ENCODE measurements at regions not wholly inside any gene's neighbourhood (a gene's known extent, or its start where the extent isn't known, plus 50 kb on each side); places are given as distances from the start of the nearest gene placed in this dataset.

- no peaks in the 10 kb centered on the region for H3K36me3 ChIP-seq (ENCODE audit: insufficient read depth, low read length)
- H3F3A ChIP-seq (ENCODE audit: insufficient read depth, low read length) = no peaks in the 10 kb centered on the region
- TF ChIP-seq EZH2 (IDR thresholded peaks at IDR 0.05; ENCODE audit: borderline replicate concordance, low read length) (no peak), CTCF (IDR thresholded peaks at IDR 0.05; ENCODE audit: low read length) (no peak)
Measured at GRCh38 chr2:9094117-9094516, 90.6 kb upstream of the MBOAT2 start.

GRCh38 chr2:9093324-9093723 lies 89.8 kb upstream of the MBOAT2 start:
- H4K20me1 ChIP-seq (ENCODE audit: insufficient read depth, low read length) = no peaks in the 10 kb centered on the region
- no peak overlapping the region for H3K4me3 ChIP-seq (ENCODE audit: low read depth, low read length, poor library complexity, severe bottlenecking)
- no peaks in the 10 kb centered on the region for H3K9me2 ChIP-seq (ENCODE audit: low read depth, low read length)
- peaks cover 3% of the 10 kb centered on the region; the same call in 1 of the 2 replicates for H3K27me3 ChIP-seq (ENCODE audit: insufficient read depth, low read length)
- H3K9me3 ChIP-seq (ENCODE audit: low read length) = no peaks in the 10 kb centered on the region
- H3K4me2 ChIP-seq (ENCODE audit: low read length) = no peak overlapping the region
- no peaks in the 10 kb centered on the region for H3K79me2 ChIP-seq (ENCODE audit: insufficient read depth, low read length)
- H3K9ac ChIP-seq (ENCODE audit: low read length) = no peak overlapping the region
- H3K36me3 ChIP-seq (ENCODE audit: insufficient read depth, low read length) = no peaks in the 10 kb centered on the region
- no peaks in the 10 kb centered on the region for H3F3A ChIP-seq (ENCODE audit: insufficient read depth, low read length)
- TF ChIP-seq CTCF (IDR thresholded peaks at IDR 0.05; ENCODE audit: low read length) (no peak), EZH2 (IDR thresholded peaks at IDR 0.05; ENCODE audit: borderline replicate concordance, low read length) (no peak)
- H3K27ac ChIP-seq (ENCODE audit: low read depth, low read length, poor library complexity, severe bottlenecking) = no peak overlapping the region
- H2AFZ ChIP-seq (ENCODE audit: low read length) = no peak overlapping the region
- H3K4me1 ChIP-seq (ENCODE audit: insufficient read depth, low read length, severe bottlenecking) = no peaks in the 10 kb centered on the region

More at GRCh38 chr2:9094117-9094516, 90.6 kb upstream of the MBOAT2 start:
- H2AFZ ChIP-seq (ENCODE audit: low read length) = no peak overlapping the region
- no peaks in the 10 kb centered on the region for H4K20me1 ChIP-seq (ENCODE audit: insufficient read depth, low read length)
- no peaks in the 10 kb centered on the region for H3K9me3 ChIP-seq (ENCODE audit: low read length)
- H3K9ac ChIP-seq (ENCODE audit: low read length) = no peak overlapping the region
- no peaks in the 10 kb centered on the region for H3K79me2 ChIP-seq (ENCODE audit: insufficient read depth, low read length)
- H3K4me2 ChIP-seq (ENCODE audit: low read length) = no peak overlapping the region
- H3K4me1 ChIP-seq (ENCODE audit: insufficient read depth, low read length, severe bottlenecking) = no peaks in the 10 kb centered on the region
- no peak overlapping the region for H3K4me3 ChIP-seq (ENCODE audit: low read depth, low read length, poor library complexity, severe bottlenecking)
- no peak overlapping the region for H3K27ac ChIP-seq (ENCODE audit: low read depth, low read length, poor library complexity, severe bottlenecking)
- no peaks in the 10 kb centered on the region for H3K9me2 ChIP-seq (ENCODE audit: low read depth, low read length)
- peaks cover 3% of the 10 kb centered on the region; the same call in 1 of the 2 replicates for H3K27me3 ChIP-seq (ENCODE audit: insufficient read depth, low read length)

GRCh38 chr2:9092383-9093282 lies 89.1 kb upstream of the MBOAT2 start:
- Histone ChIP-seq H3K4me1 (ENCODE audit: insufficient read depth, low read length, severe bottlenecking) (no peaks in the 10 kb centered on the region), H3K36me3 (ENCODE audit: insufficient read depth, low read length) (no peaks in the 10 kb centered on the region), H3F3A (ENCODE audit: insufficient read depth, low read length) (no peaks in the 10 kb centered on the region), H3K27me3 (ENCODE audit: insufficient read depth, low read length) (no peaks in the 10 kb centered on the region), H3K9ac (ENCODE audit: low read length) (no peak overlapping the region), H2AFZ (ENCODE audit: low read length) (no peak overlapping the region), H3K4me3 (ENCODE audit: low read depth, low read length, poor library complexity, severe bottlenecking) (no peak overlapping the region), H3K9me3 (ENCODE audit: low read length) (no peaks in the 10 kb centered on the region), H3K27ac (ENCODE audit: low read depth, low read length, poor library complexity, severe bottlenecking) (no peak overlapping the region), H3K4me2 (ENCODE audit: low read length) (no peak overlapping the region), H3K79me2 (ENCODE audit: insufficient read depth, low read length) (no peaks in the 10 kb centered on the region), H4K20me1 (ENCODE audit: insufficient read depth, low read length) (no peaks in the 10 kb centered on the region), H3K9me2 (ENCODE audit: low read depth, low read length) (no peaks in the 10 kb centered on the region)
- TF ChIP-seq CTCF (IDR thresholded peaks at IDR 0.05; ENCODE audit: low read length) = no peak
- TF ChIP-seq EZH2 (IDR thresholded peaks at IDR 0.05; ENCODE audit: borderline replicate concordance, low read length) = no peak
